H1 (cell line): ENCODE measurements at regions not wholly inside any gene's neighbourhood (a gene's known extent, or its start where the extent isn't known, plus 50 kb on each side); places are given as distances from the start of the nearest gene placed in this dataset.

Experiments
- CTCF ChIA-PET: fragments of 300-600 bp; sonication (Branson Sonifier 250); formaldehyde crosslinking; loops from one replicate; lab custom pipeline; 2021; ENCODE audit not compliant: partially characterized antibody; lab: Charles Lee
- POLR2A ChIA-PET: fragments of 300-600 bp; sonication (Branson Sonifier 250); formaldehyde crosslinking; loops from one replicate; lab custom pipeline; 2021; ENCODE audit warnings: inconsistent platforms; ENCODE audit not compliant: partially characterized antibody; lab: Charles Lee
- DNase-seq, 2 experiments: peaks; one replicate each; pipeline versions ENCODE4 v3.0.0 to v3.0.0-alpha.2; 2010 to 2022; ENCODE audit warnings: low spot score in 2 of 2, low read depth in 1 of 2, mixed read lengths in 1 of 2
- FAIRE-seq: peaks from 2 replicates; lab custom pipeline; 2011; peaks lifted over from hg19 to GRCh38; lab: Jason Lieb, UNC
- H2AFZ ChIP-seq: 2 replicates; pipeline ENCODE4 v1.8.1; 2012; ENCODE audit warnings: low read length, inconsistent platforms
- H2AK5ac ChIP-seq: 2 replicates; pipeline ENCODE4 v1.6.1; 2013; ENCODE audit warnings: low read depth, low read length
- H2BK120ac ChIP-seq: replicated peaks from 2 replicates; pipeline ENCODE3; 2013; ENCODE audit warnings: low read depth, low read length, inconsistent platforms
- H2BK12ac ChIP-seq: 2 replicates; pipeline ENCODE4 v1.6.1; 2013; ENCODE audit warnings: low read depth, low read length
- H2BK15ac ChIP-seq: 2 replicates; pipeline ENCODE4 v1.6.1; 2013; ENCODE audit warnings: low read length
- H2BK20ac ChIP-seq: 2 replicates; pipeline ENCODE4 v1.6.1; 2013; ENCODE audit warnings: low read length
- H2BK5ac ChIP-seq: 2 replicates; pipeline ENCODE4 v1.6.1; 2013; ENCODE audit warnings: low read depth, low read length
- H3K14ac ChIP-seq: 2 replicates; pipeline ENCODE4 v1.6.1; 2013; ENCODE audit warnings: inconsistent platforms; ENCODE audit not compliant: insufficient read length
- H3K18ac ChIP-seq: 2 replicates; pipeline ENCODE4 v1.6.1; 2013; ENCODE audit warnings: low read length; ENCODE audit errors: extremely low read depth
- H3K23ac ChIP-seq: 2 replicates; pipeline ENCODE4 v1.6.1; 2013; ENCODE audit warnings: inconsistent platforms; ENCODE audit not compliant: insufficient read length
- H3K23me2 ChIP-seq: 2 replicates; pipeline ENCODE4 v1.6.1; 2013; ENCODE audit warnings: low read depth, low read length
- H3K27ac ChIP-seq: 2 replicates; pipeline ENCODE4 v1.6.1; 2011; ENCODE audit warnings: low read depth, low read length, inconsistent platforms
- H3K27me3 ChIP-seq, 4 experiments: replicated peaks in 1 of 4; 1 replicate in 1 of 4; 2 replicates in 3 of 4; pipeline versions ENCODE4 v1.6.1 to v1.8.1; 2011 to 2013; ENCODE audit warnings: low read length in 3 of 4, mild to moderate bottlenecking in 3 of 4, inconsistent platforms in 2 of 4, mixed read lengths in 2 of 4, moderate library complexity in 1 of 4; ENCODE audit not compliant: control insufficient read depth in 3 of 4, insufficient read depth in 3 of 4; ENCODE audit errors: extremely low read depth in 1 of 4
- H3K36me3 ChIP-seq, 4 experiments: 2 replicates each; pipeline versions ENCODE4 v1.6.1 to v1.8.1; 2011 to 2013; ENCODE audit warnings: mild to moderate bottlenecking in 4 of 4, low read length in 3 of 4, moderate library complexity in 2 of 4, control low read depth in 1 of 4, inconsistent platforms in 1 of 4; ENCODE audit not compliant: insufficient read depth in 4 of 4, control insufficient read depth in 2 of 4
- H3K4ac ChIP-seq: replicated peaks from 2 replicates; pipeline ENCODE3; 2013; ENCODE audit warnings: low read length, low read depth, mixed read lengths, inconsistent platforms; ENCODE audit not compliant: insufficient read length
- H3K4me1 ChIP-seq, 4 experiments: replicated peaks in 1 of 4; 1 replicate in 1 of 4; 2 replicates in 3 of 4; pipeline versions ENCODE4 v1.6.1 to v1.8.1; 2011 to 2013; ENCODE audit warnings: low read length in 3 of 4, inconsistent platforms in 2 of 4, mixed read lengths in 1 of 4; ENCODE audit not compliant: insufficient read depth in 4 of 4, control insufficient read depth in 3 of 4
- H3K4me2 ChIP-seq, 2 experiments: 2 replicates each; pipeline versions ENCODE4 v1.6.1 to v1.8.1; 2011 to 2013; ENCODE audit warnings: low read depth in 2 of 2, low read length in 2 of 2, control low read depth in 1 of 2, inconsistent platforms in 1 of 2, mild to moderate bottlenecking in 1 of 2; ENCODE audit not compliant: insufficient read depth in 1 of 2
- H3K4me3 ChIP-seq, 4 experiments: fragments of 200-600, 300-600 bp in 1 of 4; sonication (generic), shearing (Covaris generic), sonication (Bioruptor Twin) in 1 of 4; 2 replicates each; pipeline versions ENCODE4 v1.5.1 to v1.8.1; 2011 to 2016; ENCODE audit warnings: low read length in 4 of 4, low read depth in 3 of 4, control low read depth in 2 of 4, inconsistent platforms in 2 of 4, mild to moderate bottlenecking in 2 of 4, mixed read lengths in 1 of 4, moderate library complexity in 1 of 4; ENCODE audit not compliant: insufficient read depth in 2 of 4; ENCODE audit errors: extremely low read depth in 1 of 4
- H3K56ac ChIP-seq: replicated peaks from 2 replicates; pipeline ENCODE3; 2013; ENCODE audit warnings: low read depth, mild to moderate bottlenecking, mixed read lengths, low read length, inconsistent platforms; ENCODE audit not compliant: insufficient read length
- H3K79me1 ChIP-seq: 2 replicates; pipeline ENCODE4 v1.6.1; 2013; ENCODE audit warnings: low read depth, low read length, control low read depth
- H3K79me2 ChIP-seq, 2 experiments: 2 replicates each; pipeline versions ENCODE4 v1.6.1 to v1.8.1; 2012 to 2013; ENCODE audit warnings: low read length in 2 of 2, mild to moderate bottlenecking in 2 of 2, inconsistent platforms in 1 of 2; ENCODE audit not compliant: insufficient read depth in 2 of 2, control insufficient read depth in 1 of 2
- H3K9ac ChIP-seq, 4 experiments: replicated peaks in 1 of 4; 1 replicate in 1 of 4; 2 replicates in 3 of 4; pipeline versions ENCODE4 v1.6.1 to v1.8.1; 2011 to 2013; ENCODE audit warnings: low read depth in 3 of 4, low read length in 3 of 4, control low read depth in 2 of 4, mild to moderate bottlenecking in 2 of 4, moderate library complexity in 2 of 4, inconsistent platforms in 1 of 4; ENCODE audit errors: extremely low read depth in 1 of 4
- H3K9me3 ChIP-seq, 2 experiments: 2 replicates each; pipeline versions ENCODE4 v1.6.1 to v1.8.1; 2012 to 2013; ENCODE audit warnings: mild to moderate bottlenecking in 2 of 2, moderate library complexity in 2 of 2, control low read depth in 1 of 2, inconsistent platforms in 1 of 2, low read depth in 1 of 2, low read length in 1 of 2, mixed read lengths in 1 of 2; ENCODE audit not compliant: insufficient read depth in 2 of 2
- H4K20me1 ChIP-seq, 2 experiments: replicated peaks in 1 of 2; 2 replicates each; pipeline versions ENCODE3 to v1.8.1; 2011 to 2013; ENCODE audit warnings: inconsistent platforms in 2 of 2, low read length in 2 of 2, mild to moderate bottlenecking in 1 of 2; ENCODE audit not compliant: insufficient read depth in 2 of 2, control insufficient read depth in 1 of 2
- H4K5ac ChIP-seq: 2 replicates; pipeline ENCODE4 v1.6.1; 2013; ENCODE audit warnings: low read length, low read depth, mixed read lengths, inconsistent platforms; ENCODE audit not compliant: insufficient read length
- H4K8ac ChIP-seq: 2 replicates; pipeline ENCODE4 v1.8.0; 2013; ENCODE audit warnings: mild to moderate bottlenecking, moderate library complexity, low read length, inconsistent platforms; ENCODE audit not compliant: insufficient read depth; ENCODE audit errors: extremely low read depth
- H4K91ac ChIP-seq: replicated peaks from 2 replicates; pipeline ENCODE3; 2013; ENCODE audit warnings: low read length, mixed read lengths, inconsistent platforms; ENCODE audit not compliant: insufficient read length
- ASH2L ChIP-seq: fragments of 200-600, 300-600 bp; sonication (generic); IDR thresholded peaks from one replicate; pipeline ENCODE4 v1.7.1; 2017; ENCODE audit warnings: low read length
- BCL11A ChIP-seq, 2 experiments: IDR thresholded peaks; one replicate each; pipeline ENCODE4 v1.6.1; 2011; ENCODE audit warnings: low read depth in 2 of 2, low read length in 2 of 2, mild to moderate bottlenecking in 2 of 2
- CBX5 ChIP-seq: fragments of 300-800, 300-1000 bp; sonication (generic); IDR thresholded peaks from 2 replicates; pipeline ENCODE4 v1.7.1; 2016; ENCODE audit warnings: antibody characterized with exemption, low read length, low read depth
- CREB1 ChIP-seq: IDR thresholded peaks from 2 replicates; pipeline ENCODE4 v1.6.1; 2012; ENCODE audit warnings: inconsistent platforms
- CTBP2 ChIP-seq: IDR thresholded peaks from 2 replicates; pipeline ENCODE4 v1.7.0; 2011; ENCODE audit warnings: borderline replicate concordance, mild to moderate bottlenecking, moderate library complexity, mixed read lengths, low read length; ENCODE audit not compliant: insufficient read depth, insufficient read length
- FOSL1 ChIP-seq: IDR thresholded peaks from 2 replicates; pipeline ENCODE4 v1.6.1; 2011; ENCODE audit warnings: mild to moderate bottlenecking, low read depth, low read length, moderate library complexity; ENCODE audit not compliant: insufficient read depth
- JUN ChIP-seq: IDR thresholded peaks from 2 replicates; pipeline ENCODE4 v1.6.1; 2011; ENCODE audit warnings: low read depth, mild to moderate bottlenecking, improper control_type of control experiment, low read length
- KDM1A ChIP-seq: fragments of 200-600, 300-600 bp; sonication (generic); IDR thresholded peaks from 2 replicates; pipeline ENCODE4 v1.7.1; 2016; ENCODE audit warnings: mild to moderate bottlenecking, low read length, borderline replicate concordance
- KDM5A ChIP-seq: fragments of 200-600 bp; IDR thresholded peaks from 2 replicates; pipeline ENCODE4 v1.7.1; 2012; ENCODE audit warnings: mild to moderate bottlenecking, low read length, inconsistent platforms, mixed read lengths
- RAD21 ChIP-seq, 2 experiments: IDR thresholded peaks in 1 of 2; conservative IDR thresholded peaks in 1 of 2; 2 replicates each; pipeline ENCODE4 v1.6.1; 2011; ENCODE audit warnings: low read depth in 2 of 2, low read length in 2 of 2, improper control_type of control experiment in 1 of 2, inconsistent platforms in 1 of 2, mild to moderate bottlenecking in 1 of 2, moderate library complexity in 1 of 2
- SUZ12 ChIP-seq: fragments of 200-600 bp; sonication (generic); IDR thresholded peaks from 2 replicates; pipeline ENCODE4 v1.6.1; 2012; ENCODE audit warnings: mild to moderate bottlenecking, inconsistent platforms, low read length, moderate library complexity, mixed read lengths
- TBP ChIP-seq: IDR thresholded peaks from 2 replicates; pipeline ENCODE4 v1.6.1; 2011; ENCODE audit warnings: low read depth, low read length, improper control_type of control experiment
- WGBS, 2 experiments: shearing (Covaris generic) in 1 of 2; methylation state at CpG; one replicate each; pipeline versions ENCODE4 v1.1.6 to v1.1.7; 2013 to 2015; ENCODE audit warnings: low lambda C conversion rate in 2 of 2, mixed read lengths in 2 of 2, inconsistent platforms in 1 of 2, low coverage in 1 of 2, missing lambda C conversion rate in 1 of 2; ENCODE audit not compliant: insufficient replicate concordance in 2 of 2, insufficient coverage in 1 of 2, insufficient read length in 1 of 2; ENCODE audit errors: extremely low coverage in 1 of 2, missing lambda C conversion rate in 1 of 2; 5-methylcytosine and 5-hydroxymethylcytosine counted together

GRCh38 chr22:49201046-49201970 is 626.4 kb downstream of the BRD1 start:
- ChIA-PET POLR2A (no interaction called here), CTCF (interaction anchor here (1.4 to 2.3 kb wide), 3 partner anchors 74 to 155 kb away, joined by 3 to 9 read pairs (median 4); no protein-coding TSS in a partner anchor)
- Histone ChIP-seq H3K4me2 (no peak overlapping the region), H3K9me3 (no peaks in the 10 kb centered on the region), H2BK120ac (no peak overlapping the region), H4K20me1 (no peaks in the 10 kb centered on the region), H3K79me2 (no peaks in the 10 kb centered on the region), H2BK12ac (no peak overlapping the region), H3K79me1 (no peaks in the 10 kb centered on the region), H2AFZ (no peak overlapping the region), H3K4me1 (peaks cover 3 to 11% (median 5%) of the 10 kb centered on the region in 4 experiments; a peak in 6 of 7 replicates), H4K91ac (no peak overlapping the region), H3K4ac (no peak overlapping the region), H2BK20ac (no peak overlapping the region), H3K27ac (no peak overlapping the region), H3K56ac (no peak overlapping the region), H3K9ac (no peak overlapping the region), H3K14ac (no peak overlapping the region), H4K8ac (no peak overlapping the region), H3K23ac (no peak overlapping the region), H3K4me3 (no peak overlapping the region), H3K36me3 (no peaks in the 10 kb centered on the region), H3K27me3 (no peaks in the 10 kb centered on the region), H2AK5ac (no peak overlapping the region), H3K23me2 (no peaks in the 10 kb centered on the region), H4K5ac (no peak overlapping the region), H2BK5ac (no peak overlapping the region), H2BK15ac (0 out of 2 replicates have a peak overlapping the region, but pooled peaks have one; percentile 61), H3K18ac (no peak overlapping the region)
- 85% methylated on average over 22 of the region's 22 CpGs; no CpG with 5 or more reads in 1 of the 2 experiments for WGBS, 2 experiments
- no peak for TF ChIP-seq CREB1
- no peak for TF ChIP-seq FOSL1
- TF ChIP-seq BCL11A (IDR thresholded peaks at IDR 0.05; ENCODE audit: low read depth in 2 of 2, low read length in 2 of 2): no peak
- TF ChIP-seq CTBP2: no peak
- no peak for TF ChIP-seq SUZ12
- TF ChIP-seq ASH2L: no peak
- no peak for TF ChIP-seq JUN
- no peak for TF ChIP-seq KDM1A
- TF ChIP-seq RAD21 (IDR thresholded peaks at IDR 0.05 in 1 of 2, conservative IDR thresholded peaks at IDR 0.05 in 1 of 2; ENCODE audit: low read depth in 2 of 2, low read length in 2 of 2): no peak
- TF ChIP-seq KDM5A: no peak
- TF ChIP-seq TBP: no peak
- no peak for TF ChIP-seq CBX5
- no peak for FAIRE-seq
- peak in 1 of 2 experiments; percentile 14 for DNase-seq
